ENCODE measurements at regions not wholly inside any gene's neighbourhood (a gene's known extent, or its start where the extent isn't known, plus 50 kb on each side); places are given as distances from the start of the nearest gene placed in this dataset.

DNA sequence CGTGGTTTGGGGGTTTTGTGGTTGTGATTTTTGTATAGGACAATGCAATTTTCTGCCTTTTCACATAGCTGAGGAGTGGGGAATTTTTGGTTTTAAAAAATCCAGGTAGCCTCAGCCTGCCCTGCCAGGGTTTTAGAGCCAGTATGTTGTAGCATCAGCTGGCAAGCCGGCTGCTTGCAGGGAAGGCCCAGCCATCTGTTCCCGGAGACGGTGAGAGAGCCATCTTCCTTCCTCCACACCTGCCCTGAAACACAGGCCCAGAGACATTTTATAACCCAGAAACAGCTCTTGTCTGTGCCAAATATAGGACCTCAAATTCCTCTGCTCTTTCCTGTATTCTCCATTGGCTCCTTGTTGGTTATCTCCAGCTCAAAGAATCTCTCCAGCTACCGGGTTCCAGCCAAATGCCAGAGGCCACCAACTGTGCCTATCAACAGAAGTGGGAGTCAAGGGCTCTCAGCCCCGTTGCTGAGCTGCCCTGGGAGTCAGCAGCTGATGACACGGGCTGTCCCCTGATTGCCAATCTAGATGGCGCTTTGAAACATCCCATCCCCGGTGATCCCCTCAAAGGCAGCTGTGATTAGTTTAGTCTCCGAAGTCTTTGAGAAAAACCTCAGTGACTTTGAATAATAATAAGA, 595.2 kb downstream of the MID1IP1 start:
- no peaks in the 10 kb centered on the region for H3F3A ChIP-seq (ENCODE audit: insufficient read depth, low read length, poor library complexity, severe bottlenecking)
- no peak overlapping the region for H2AFZ ChIP-seq (ENCODE audit: low read depth, low read length)
- no peaks in the 10 kb centered on the region for H3K36me3 ChIP-seq (ENCODE audit: insufficient read depth, low read length)
- no peak overlapping the region for H3K4me3 ChIP-seq (ENCODE audit: low read length)
- no peaks in the 10 kb centered on the region for H3K9me3 ChIP-seq (ENCODE audit: low read length)
- no peak overlapping the region for H3K9ac ChIP-seq (ENCODE audit: low read length)
- no peaks in the 10 kb centered on the region for H3K27me3 ChIP-seq (ENCODE audit: insufficient read depth, low read depth, low read length)
- no peak for TF ChIP-seq POLR2AphosphoS5 (IDR thresholded peaks at IDR 0.05)
- TF ChIP-seq, protein P1, sequence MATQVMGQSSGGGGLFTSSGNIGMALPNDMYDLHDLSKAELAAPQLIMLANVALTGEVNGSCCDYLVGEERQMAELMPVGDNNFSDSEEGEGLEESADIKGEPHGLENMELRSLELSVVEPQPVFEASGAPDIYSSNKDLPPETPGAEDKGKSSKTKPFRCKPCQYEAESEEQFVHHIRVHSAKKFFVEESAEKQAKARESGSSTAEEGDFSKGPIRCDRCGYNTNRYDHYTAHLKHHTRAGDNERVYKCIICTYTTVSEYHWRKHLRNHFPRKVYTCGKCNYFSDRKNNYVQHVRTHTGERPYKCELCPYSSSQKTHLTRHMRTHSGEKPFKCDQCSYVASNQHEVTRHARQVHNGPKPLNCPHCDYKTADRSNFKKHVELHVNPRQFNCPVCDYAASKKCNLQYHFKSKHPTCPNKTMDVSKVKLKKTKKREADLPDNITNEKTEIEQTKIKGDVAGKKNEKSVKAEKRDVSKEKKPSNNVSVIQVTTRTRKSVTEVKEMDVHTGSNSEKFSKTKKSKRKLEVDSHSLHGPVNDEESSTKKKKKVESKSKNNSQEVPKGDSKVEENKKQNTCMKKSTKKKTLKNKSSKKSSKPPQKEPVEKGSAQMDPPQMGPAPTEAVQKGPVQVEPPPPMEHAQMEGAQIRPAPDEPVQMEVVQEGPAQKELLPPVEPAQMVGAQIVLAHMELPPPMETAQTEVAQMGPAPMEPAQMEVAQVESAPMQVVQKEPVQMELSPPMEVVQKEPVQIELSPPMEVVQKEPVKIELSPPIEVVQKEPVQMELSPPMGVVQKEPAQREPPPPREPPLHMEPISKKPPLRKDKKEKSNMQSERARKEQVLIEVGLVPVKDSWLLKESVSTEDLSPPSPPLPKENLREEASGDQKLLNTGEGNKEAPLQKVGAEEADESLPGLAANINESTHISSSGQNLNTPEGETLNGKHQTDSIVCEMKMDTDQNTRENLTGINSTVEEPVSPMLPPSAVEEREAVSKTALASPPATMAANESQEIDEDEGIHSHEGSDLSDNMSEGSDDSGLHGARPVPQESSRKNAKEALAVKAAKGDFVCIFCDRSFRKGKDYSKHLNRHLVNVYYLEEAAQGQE (IDR thresholded peaks at IDR 0.05; ENCODE audit: borderline replicate concordance) = no peak
- no peaks in the 10 kb centered on the region for H4K20me1 ChIP-seq (ENCODE audit: insufficient read depth)
- H3K27ac ChIP-seq (ENCODE audit: low read length) = no peak overlapping the region
- H3K79me2 ChIP-seq (replicated peaks; ENCODE audit: insufficient read depth, low read length) = no peaks in the 10 kb centered on the region
- H3K4me2 ChIP-seq (ENCODE audit: low read length) = no peak overlapping the region
- H3K9me2 ChIP-seq (ENCODE audit: insufficient read depth, low read length) = no peaks in the 10 kb centered on the region

DNA sequence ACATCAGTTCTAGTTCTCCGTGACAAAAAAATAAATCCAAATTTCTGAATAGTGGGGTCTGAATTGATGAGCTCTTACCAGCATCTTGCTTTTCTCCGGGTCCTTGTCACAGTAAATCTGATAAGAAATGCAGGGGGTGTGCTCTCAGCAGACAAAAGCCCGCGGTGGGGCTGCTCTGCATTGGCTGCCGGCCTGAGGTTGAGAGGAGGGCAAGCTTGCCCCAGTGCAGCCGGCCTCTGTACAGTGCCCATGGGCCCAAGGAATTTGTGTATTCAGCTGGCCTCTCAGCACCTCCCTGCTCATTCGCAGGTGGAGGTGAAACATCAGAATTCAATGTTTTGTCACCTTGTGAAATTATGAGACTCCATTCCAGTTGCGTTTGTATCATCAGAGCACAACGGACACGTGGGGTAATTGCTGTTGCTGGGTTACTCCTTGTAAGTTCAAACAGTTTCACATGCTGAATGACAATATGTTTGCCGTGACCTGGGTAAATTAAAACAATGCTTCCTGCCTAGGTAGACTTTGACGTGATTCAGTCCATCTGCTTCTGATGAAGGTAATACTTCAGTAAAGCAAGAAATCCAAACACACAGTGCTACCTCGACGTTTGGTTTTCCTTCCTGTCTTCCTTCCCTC, 596.4 kb downstream of the MID1IP1 start:
- Histone ChIP-seq H3K4me3 (ENCODE audit: low read length) (no peak overlapping the region), H3F3A (ENCODE audit: insufficient read depth, low read length, poor library complexity, severe bottlenecking) (no peaks in the 10 kb centered on the region), H3K27ac (ENCODE audit: low read length) (no peak overlapping the region), H3K9ac (ENCODE audit: low read length) (no peak overlapping the region), H3K79me2 (replicated peaks; ENCODE audit: insufficient read depth, low read length) (no peaks in the 10 kb centered on the region), H3K9me2 (ENCODE audit: insufficient read depth, low read length) (no peaks in the 10 kb centered on the region), H3K27me3 (ENCODE audit: insufficient read depth, low read depth, low read length) (no peaks in the 10 kb centered on the region), H3K36me3 (ENCODE audit: insufficient read depth, low read length) (no peaks in the 10 kb centered on the region), H3K9me3 (ENCODE audit: low read length) (no peaks in the 10 kb centered on the region), H3K4me2 (ENCODE audit: low read length) (no peak overlapping the region), H4K20me1 (ENCODE audit: insufficient read depth) (no peaks in the 10 kb centered on the region), H2AFZ (ENCODE audit: low read depth, low read length) (no peak overlapping the region)
- TF ChIP-seq POLR2AphosphoS5 (IDR thresholded peaks at IDR 0.05) = no peak
- TF ChIP-seq MXI1 (conservative IDR thresholded peaks at IDR 0.05; ENCODE audit: poor library complexity, severe bottlenecking) = no peak
- no peak for TF ChIP-seq SMC3 (conservative IDR thresholded peaks at IDR 0.05; ENCODE audit: poor library complexity)
- TF ChIP-seq, protein P2, sequence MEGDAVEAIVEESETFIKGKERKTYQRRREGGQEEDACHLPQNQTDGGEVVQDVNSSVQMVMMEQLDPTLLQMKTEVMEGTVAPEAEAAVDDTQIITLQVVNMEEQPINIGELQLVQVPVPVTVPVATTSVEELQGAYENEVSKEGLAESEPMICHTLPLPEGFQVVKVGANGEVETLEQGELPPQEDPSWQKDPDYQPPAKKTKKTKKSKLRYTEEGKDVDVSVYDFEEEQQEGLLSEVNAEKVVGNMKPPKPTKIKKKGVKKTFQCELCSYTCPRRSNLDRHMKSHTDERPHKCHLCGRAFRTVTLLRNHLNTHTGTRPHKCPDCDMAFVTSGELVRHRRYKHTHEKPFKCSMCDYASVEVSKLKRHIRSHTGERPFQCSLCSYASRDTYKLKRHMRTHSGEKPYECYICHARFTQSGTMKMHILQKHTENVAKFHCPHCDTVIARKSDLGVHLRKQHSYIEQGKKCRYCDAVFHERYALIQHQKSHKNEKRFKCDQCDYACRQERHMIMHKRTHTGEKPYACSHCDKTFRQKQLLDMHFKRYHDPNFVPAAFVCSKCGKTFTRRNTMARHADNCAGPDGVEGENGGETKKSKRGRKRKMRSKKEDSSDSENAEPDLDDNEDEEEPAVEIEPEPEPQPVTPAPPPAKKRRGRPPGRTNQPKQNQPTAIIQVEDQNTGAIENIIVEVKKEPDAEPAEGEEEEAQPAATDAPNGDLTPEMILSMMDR (IDR thresholded peaks at IDR 0.05; ENCODE audit: poor library complexity, severe bottlenecking) = no peak
- TF ChIP-seq TAF1 (IDR thresholded peaks at IDR 0.05; ENCODE audit: low read depth) = no peak
- no peak for TF ChIP-seq RAD21 (conservative IDR thresholded peaks at IDR 0.05)
- no peak for TF ChIP-seq EP300 (conservative IDR thresholded peaks at IDR 0.05; ENCODE audit: poor library complexity, severe bottlenecking)
- TF ChIP-seq, protein P1 (IDR thresholded peaks at IDR 0.05; ENCODE audit: borderline replicate concordance) = no peak
- no peak for TF ChIP-seq EZH2 (IDR thresholded peaks at IDR 0.05; ENCODE audit: borderline replicate concordance, insufficient read depth, low read length, poor library complexity, severe bottlenecking)
